CD8-positive, alpha-beta memory T cell (primary cell): ENCODE measurements at regions not wholly inside any gene's neighbourhood (a gene's known extent, or its start where the extent isn't known, plus 50 kb on each side); places are given as distances from the start of the nearest gene placed in this dataset.

Source experiments
- CTCF ChIA-PET: fragments of 350-600 bp; sonication (Branson Sonifier 250); formaldehyde crosslinking; loops from one replicate; lab custom pipeline; 2021; ENCODE audit warnings: antibody characterized with exemption; lab: Charles Lee
- POLR2A ChIA-PET: fragments of 350-600 bp; sonication (Branson Sonifier 250); formaldehyde crosslinking; loops from one replicate; lab custom pipeline; 2021; ENCODE audit warnings: antibody characterized with exemption; lab: Charles Lee
- DNase-seq, 5 donors: peaks; one replicate each; pipeline versions ENCODE4 v3.0.0 to v3.0.0-alpha.2; 2020 to 2022; ENCODE audit warnings: mixed read lengths in 1 of 5
- H3K27ac ChIP-seq: one replicate; pipeline ENCODE4 v1.7.0; 2013; ENCODE audit warnings: low read depth, mild to moderate bottlenecking, low read length, moderate library complexity
- H3K27me3 ChIP-seq: 2 replicates; pipeline ENCODE4 v1.7.0; 2013; ENCODE audit warnings: low read length, mild to moderate bottlenecking; ENCODE audit not compliant: insufficient read depth, poor library complexity, severe bottlenecking
- H3K36me3 ChIP-seq: 2 replicates; pipeline ENCODE4 v1.7.0; 2013; ENCODE audit warnings: mild to moderate bottlenecking, low read length, moderate library complexity; ENCODE audit not compliant: insufficient read depth
- H3K4me1 ChIP-seq: 2 replicates; pipeline ENCODE4 v1.7.0; 2013; ENCODE audit warnings: mild to moderate bottlenecking, low read length, moderate library complexity; ENCODE audit not compliant: insufficient read depth
- H3K4me3 ChIP-seq: 2 replicates; pipeline ENCODE4 v1.7.0; 2013; ENCODE audit warnings: mild to moderate bottlenecking, low read length
- H3K9me3 ChIP-seq: 2 replicates; pipeline ENCODE4 v1.7.0; 2013; ENCODE audit warnings: mild to moderate bottlenecking, low read length
- H3K27ac Mint-ChIP-seq, 8 donors: one replicate each; pipeline ENCODE4 v1.8.0; 2020 to 2021; ENCODE audit warnings: mixed read lengths in 8 of 8, mild to moderate bottlenecking in 6 of 8, inconsistent platforms in 3 of 8, moderate library complexity in 3 of 8
- H3K27me3 Mint-ChIP-seq, 2 donors: one replicate each; pipeline ENCODE4 v1.8.0; 2020 to 2021; ENCODE audit warnings: mixed read lengths in 2 of 2, mild to moderate bottlenecking in 1 of 2, moderate library complexity in 1 of 2
- H3K36me3 Mint-ChIP-seq, 3 donors: one replicate each; pipeline ENCODE4 v1.8.0; 2020 to 2021; ENCODE audit warnings: mixed read lengths in 3 of 3, inconsistent platforms in 1 of 3, mild to moderate bottlenecking in 1 of 3
- H3K4me1 Mint-ChIP-seq, 3 donors: one replicate each; pipeline ENCODE4 v1.8.0; 2020 to 2021; ENCODE audit warnings: mixed read lengths in 3 of 3, inconsistent platforms in 1 of 3, mild to moderate bottlenecking in 1 of 3
- H3K4me3 Mint-ChIP-seq, 7 donors: one replicate each; pipeline ENCODE4 v1.8.0; 2020 to 2021; ENCODE audit warnings: mixed read lengths in 7 of 7, mild to moderate bottlenecking in 6 of 7, moderate library complexity in 4 of 7, inconsistent platforms in 2 of 7
- H3K9me3 Mint-ChIP-seq, 5 donors: one replicate each; pipeline ENCODE4 v1.8.0; 2020 to 2022; ENCODE audit warnings: mixed read lengths in 5 of 5, mild to moderate bottlenecking in 3 of 5, moderate library complexity in 2 of 5, inconsistent platforms in 1 of 5

- no peak for DNase-seq
- Mint-ChIP-seq H3K36me3 (peaks cover 8 to 38% (median 10%) of the 10 kb centered on the region in 3 donors), H3K4me3 (no peak overlapping the region), H3K27ac (no peak overlapping the region), H3K9me3 (peaks cover 2 to 13% (median 9%) of the 10 kb centered on the region in 5 donors), H3K4me1 (peaks cover 15 to 24% (median 19%) of the 10 kb centered on the region in 3 donors), H3K27me3 (no peaks in the 10 kb centered on the region)
- no peak overlapping the region for H3K4me3 ChIP-seq
- H3K27me3 ChIP-seq, result no peaks in the 10 kb centered on the region
- peaks cover 13% of the 10 kb centered on the region for H3K4me1 ChIP-seq
- H3K36me3 ChIP-seq, result no peaks in the 10 kb centered on the region
- ChIA-PET POLR2A (interaction anchor here (0.6 to 1.1 kb wide), 2 partner anchors 21 to 59 kb away, joined by 3 read pairs; no protein-coding TSS in a partner anchor), CTCF (no interaction called here)
- no peaks in the 10 kb centered on the region for H3K9me3 ChIP-seq
- H3K27ac ChIP-seq, result no peak overlapping the region
Observed at GRCh38 chr14:50022661-50023060, 93.7 kb downstream of the VCPKMT start.

- Histone ChIP-seq H3K4me1 (peaks cover 13% of the 10 kb centered on the region), H3K36me3 (no peaks in the 10 kb centered on the region), H3K27ac (no peak overlapping the region), H3K27me3 (no peaks in the 10 kb centered on the region), H3K4me3 (no peak overlapping the region), H3K9me3 (no peaks in the 10 kb centered on the region)
- Mint-ChIP-seq H3K9me3 (peaks cover 2 to 13% (median 9%) of the 10 kb centered on the region in 5 donors), H3K36me3 (peaks cover 10 to 33% (median 13%) of the 10 kb centered on the region in 3 donors), H3K4me1 (peaks cover 15 to 24% (median 19%) of the 10 kb centered on the region in 3 donors), H3K27ac (peak overlapping the region in 2 of 8 donors; percentile 8 to 43), H3K4me3 (no peak overlapping the region), H3K27me3 (no peaks in the 10 kb centered on the region)
- POLR2A ChIA-PET, result interaction anchor here (0.6 kb wide), 1 partner anchor 103 kb away, joined by 3 read pairs; no protein-coding TSS in a partner anchor
- DNase-seq, result no peak
- CTCF ChIA-PET, result interaction anchor here (0.9 to 1.2 kb wide), 3 partner anchors 38 to 159 kb away, joined by 3 read pairs; no protein-coding TSS in a partner anchor
Observed at GRCh38 chr14:50023671-50024490, 92.5 kb downstream of the VCPKMT start.

- Mint-ChIP-seq H3K36me3 (peaks cover 7 to 29% (median 18%) of the 10 kb centered on the region in 3 donors), H3K27me3 (no peaks in the 10 kb centered on the region)
Observed at GRCh38 chr14:50025073-50025472, 91.3 kb downstream of the VCPKMT start.

GRCh38 chr14:50025776-50026175, 90.6 kb downstream of the VCPKMT start:
- no peaks in the 10 kb centered on the region for H3K36me3 ChIP-seq
- Mint-ChIP-seq H3K4me1 (peaks cover 14 to 19% (median 14%) of the 10 kb centered on the region in 3 donors), H3K4me3 (no peak overlapping the region), H3K36me3 (peaks cover 7 to 32% (median 19%) of the 10 kb centered on the region in 3 donors), H3K9me3 (peaks cover 2 to 7% (median 6%) of the 10 kb centered on the region in 5 donors), H3K27me3 (no peaks in the 10 kb centered on the region), H3K27ac (peak overlapping the region in 3 of 8 donors; percentile 15 to 29 (median 18))
- peaks cover 13% of the 10 kb centered on the region for H3K4me1 ChIP-seq
- no peak overlapping the region for H3K4me3 ChIP-seq
- H3K27ac ChIP-seq, result no peak overlapping the region
- DNase-seq, result no peak
- CTCF ChIA-PET, result no interaction called here
- no peaks in the 10 kb centered on the region for H3K27me3 ChIP-seq
- POLR2A ChIA-PET, result interaction anchor here (0.7 to 0.8 kb wide), 2 partner anchors 22 to 24 kb away, joined by 3 to 4 read pairs; no protein-coding TSS in a partner anchor
- H3K9me3 ChIP-seq, result no peaks in the 10 kb centered on the region

More at GRCh38 chr14:50025073-50025472, 91.3 kb downstream of the VCPKMT start:
- peaks cover 2 to 9% (median 7%) of the 10 kb centered on the region in 5 donors for H3K9me3 Mint-ChIP-seq
- ChIA-PET POLR2A (no interaction called here), CTCF (no interaction called here)
- Histone ChIP-seq H3K27me3 (no peaks in the 10 kb centered on the region), H3K9me3 (no peaks in the 10 kb centered on the region), H3K4me3 (no peak overlapping the region), H3K4me1 (peaks cover 13% of the 10 kb centered on the region), H3K36me3 (no peaks in the 10 kb centered on the region), H3K27ac (no peak overlapping the region)
- DNase-seq, result no peak
- H3K4me1 Mint-ChIP-seq, result peaks cover 15 to 19% (median 19%) of the 10 kb centered on the region in 3 donors
- peak overlapping the region in 1 of 8 donors; percentile 1 for H3K27ac Mint-ChIP-seq
- no peak overlapping the region for H3K4me3 Mint-ChIP-seq

GRCh38 chr14:50026396-50026795, 90.0 kb downstream of the VCPKMT start:
- Histone ChIP-seq H3K27ac (no peak overlapping the region), H3K36me3 (no peaks in the 10 kb centered on the region), H3K9me3 (no peaks in the 10 kb centered on the region), H3K27me3 (no peaks in the 10 kb centered on the region), H3K4me3 (no peak overlapping the region), H3K4me1 (peaks cover 6% of the 10 kb centered on the region)
- Mint-ChIP-seq H3K27me3 (no peaks in the 10 kb centered on the region), H3K27ac (peak overlapping the region in 3 of 8 donors; percentile 17 to 65 (median 23)), H3K4me3 (no peak overlapping the region), H3K9me3 (peaks cover 2 to 7% (median 5%) of the 10 kb centered on the region in 5 donors), H3K36me3 (peaks cover 10 to 35% (median 21%) of the 10 kb centered on the region in 3 donors), H3K4me1 (peaks cover 7 to 18% (median 8%) of the 10 kb centered on the region in 3 donors)
- ChIA-PET CTCF (no interaction called here), POLR2A (interaction anchor here (0.7 to 0.8 kb wide), 2 partner anchors 23 to 24 kb away, joined by 3 to 4 read pairs; no protein-coding TSS in a partner anchor)
- no peak for DNase-seq

GRCh38 chr14:50027816-50028215, 88.6 kb downstream of the VCPKMT start:
- Mint-ChIP-seq H3K36me3 (peaks cover 13 to 40% (median 22%) of the 10 kb centered on the region in 3 donors), H3K27ac (peak overlapping the region in 1 of 8 donors; percentile 26)
- CTCF ChIA-PET, result interaction anchor here (1.6 kb wide), 1 partner anchor 148 kb away, joined by 3 read pairs; no protein-coding TSS in a partner anchor

GRCh38 chr14:50028458-50028857, 87.9 kb downstream of the VCPKMT start:
- no peaks in the 10 kb centered on the region for H3K27me3 ChIP-seq
- no peaks in the 10 kb centered on the region for H3K27me3 Mint-ChIP-seq
- H3K4me3 Mint-ChIP-seq, result no peak overlapping the region
- no peaks in the 10 kb centered on the region for H3K36me3 ChIP-seq
- CTCF ChIA-PET, result interaction anchor here (1.6 kb wide), 1 partner anchor 149 kb away, joined by 3 read pairs; no protein-coding TSS in a partner anchor
- POLR2A ChIA-PET, result interaction anchor here (0.5 kb wide), 1 partner anchor 248 kb away, joined by 3 read pairs; no protein-coding TSS in a partner anchor
- H3K36me3 Mint-ChIP-seq, result peaks cover 13 to 38% (median 22%) of the 10 kb centered on the region in 3 donors
- H3K4me1 ChIP-seq, result no peaks in the 10 kb centered on the region
- no peak for DNase-seq
- H3K27ac ChIP-seq, result no peak overlapping the region
- peak overlapping the region in 3 of 8 donors; percentile 7 to 17 (median 11) for H3K27ac Mint-ChIP-seq
- no peak overlapping the region for H3K4me3 ChIP-seq
- peaks cover under 1 to 7% (median 5%) of the 10 kb centered on the region in 5 donors for H3K9me3 Mint-ChIP-seq
- no peaks in the 10 kb centered on the region for H3K9me3 ChIP-seq
- peaks cover 0 to 9% (median 6%) of the 10 kb centered on the region in 3 donors for H3K4me1 Mint-ChIP-seq

More at GRCh38 chr14:50027816-50028215, 88.6 kb downstream of the VCPKMT start:
- Mint-ChIP-seq H3K4me1 (peaks cover 0 to 9% (median 6%) of the 10 kb centered on the region in 3 donors), H3K27me3 (no peaks in the 10 kb centered on the region), H3K4me3 (no peak overlapping the region), H3K9me3 (peaks cover 2 to 7% (median 5%) of the 10 kb centered on the region in 5 donors)
- H3K27ac ChIP-seq, result no peak overlapping the region
- no peaks in the 10 kb centered on the region for H3K27me3 ChIP-seq
- H3K4me1 ChIP-seq, result no peaks in the 10 kb centered on the region
- H3K4me3 ChIP-seq, result no peak overlapping the region
- POLR2A ChIA-PET, result no interaction called here
- DNase-seq, result no peak
- no peaks in the 10 kb centered on the region for H3K9me3 ChIP-seq
- H3K36me3 ChIP-seq, result no peaks in the 10 kb centered on the region
